Keratinocyte (primary cell): ENCODE measurements at regions not wholly inside any gene's neighbourhood (a gene's known extent, or its start where the extent isn't known, plus 50 kb on each side); places are given as distances from the start of the nearest gene placed in this dataset.

Source experiments
- DNase-seq: peaks from one replicate; pipeline ENCODE4 v3.0.0-alpha.2; 2011; ENCODE audit warnings: low read depth, missing footprints, low spot score
- FAIRE-seq: peaks from 2 replicates; lab custom pipeline; 2011; peaks lifted over from hg19 to GRCh38; lab: Jason Lieb, UNC
- H2AFZ ChIP-seq: 2 replicates; pipeline ENCODE4 v1.6.0; 2012; ENCODE audit warnings: low read length, control low read depth, inconsistent platforms; ENCODE audit not compliant: control insufficient read depth
- H3K27ac ChIP-seq: 2 replicates; pipeline ENCODE4 v1.5.1; 2011; ENCODE audit warnings: low read length; ENCODE audit not compliant: control insufficient read depth, insufficient read depth
- H3K27me3 ChIP-seq: 3 replicates; pipeline ENCODE4 v1.6.0; 2011; ENCODE audit warnings: low read length; ENCODE audit not compliant: control insufficient read depth, insufficient read depth; ENCODE audit errors: extremely low read depth
- H3K36me3 ChIP-seq, 2 experiments: 2 replicates in 1 of 2; 3 replicates in 1 of 2; pipeline ENCODE4 v1.5.1; 2011; ENCODE audit warnings: low read length in 2 of 2, mild to moderate bottlenecking in 1 of 2; ENCODE audit not compliant: control insufficient read depth in 2 of 2, insufficient read depth in 2 of 2; ENCODE audit errors: extremely low read depth in 1 of 2
- H3K4me1 ChIP-seq: 3 replicates; pipeline ENCODE4 v1.5.1; 2011; ENCODE audit warnings: low read length; ENCODE audit not compliant: control insufficient read depth, insufficient read depth; ENCODE audit errors: extremely low read depth
- H3K4me2 ChIP-seq: 3 replicates; pipeline ENCODE4 v1.6.0; 2011; ENCODE audit warnings: low read depth, low read length; ENCODE audit not compliant: control insufficient read depth, insufficient read depth; ENCODE audit errors: extremely low read depth
- H3K4me3 ChIP-seq, 3 experiments: fragments of 200-600 bp in 1 of 3; sonication (generic) in 1 of 3; 2 replicates in 2 of 3; 3 replicates in 1 of 3; pipeline ENCODE4 v1.5.1; 2011 to 2016; ENCODE audit warnings: low read length in 3 of 3, mild to moderate bottlenecking in 3 of 3, control low read depth in 2 of 3, inconsistent platforms in 1 of 3, low read depth in 1 of 3, mixed read lengths in 1 of 3, mixed run types in 1 of 3, moderate library complexity in 1 of 3; ENCODE audit not compliant: control insufficient read depth in 2 of 3, insufficient read depth in 2 of 3; ENCODE audit errors: extremely low read depth in 1 of 3
- H3K79me2 ChIP-seq: 2 replicates; pipeline ENCODE4 v1.6.0; 2012; ENCODE audit warnings: low read length; ENCODE audit not compliant: control insufficient read depth, insufficient read depth
- H3K9ac ChIP-seq: 3 replicates; pipeline ENCODE4 v1.6.0; 2011; ENCODE audit warnings: low read length; ENCODE audit not compliant: control insufficient read depth, insufficient read depth; ENCODE audit errors: extremely low read depth
- H3K9me1 ChIP-seq: 3 replicates; pipeline ENCODE4 v1.6.0; 2011; ENCODE audit warnings: low read length; ENCODE audit not compliant: control insufficient read depth, insufficient read depth; ENCODE audit errors: extremely low read depth
- H3K9me3 ChIP-seq: 2 replicates; pipeline ENCODE4 v1.5.1; 2012; ENCODE audit warnings: low read depth, low read length; ENCODE audit not compliant: control insufficient read depth
- H4K20me1 ChIP-seq: 3 replicates; pipeline ENCODE4 v1.6.0; 2011; ENCODE audit warnings: low read length; ENCODE audit not compliant: control insufficient read depth, insufficient read depth; ENCODE audit errors: extremely low read depth
- CTCF ChIP-seq, 3 experiments: IDR thresholded peaks in 1 of 3; conservative IDR thresholded peaks in 1 of 3; optimal IDR thresholded peaks in 1 of 3; 2 replicates in 2 of 3; 3 replicates in 1 of 3; pipeline versions ENCODE3 to v1.5.1; 2011; ENCODE audit warnings: low read length in 3 of 3, mild to moderate bottlenecking in 3 of 3, moderate library complexity in 2 of 3, control low read depth in 1 of 3, inconsistent platforms in 1 of 3; ENCODE audit not compliant: insufficient read depth in 2 of 3; ENCODE audit errors: extremely low read depth in 1 of 3
- EZH2 ChIP-seq: IDR thresholded peaks from one replicate; pipeline ENCODE4 v1.6.1; 2012; ENCODE audit warnings: inconsistent platforms, mild to moderate bottlenecking, low read length, moderate library complexity
- dilution Hi-C: fragments of 300-500 bp; cut with MboI; formaldehyde crosslinking; loops from one replicate; pipeline ENCODE4 v1.7.0; 2020; ENCODE audit warnings: low sequenced_read_pairs; ENCODE audit not compliant: extremely low pct_ligation_motif_present

GRCh38 chr2:31660165-31660564 is 79.4 kb upstream of the SRD5A2 start:
- dilution Hi-C loops, result no loop called here
- peak; percentile 73 for FAIRE-seq

GRCh38 chr2:31654241-31654640 is 73.5 kb upstream of the SRD5A2 start:
- no peak overlapping the region for H3K27ac ChIP-seq
- FAIRE-seq, result no peak
- no peak for DNase-seq
- H3K9me1 ChIP-seq, result no peaks in the 10 kb centered on the region
- H4K20me1 ChIP-seq, result no peaks in the 10 kb centered on the region
- peaks cover 4% of the 10 kb centered on the region for H3K27me3 ChIP-seq
- dilution Hi-C loops, result no loop called here
- H3K4me3 ChIP-seq, result no peak overlapping the region
- H3K4me2 ChIP-seq, result no peak overlapping the region
- no peaks in the 10 kb centered on the region for H3K79me2 ChIP-seq
- H3K4me1 ChIP-seq, result no peaks in the 10 kb centered on the region
- H3K36me3 ChIP-seq, result no peaks in the 10 kb centered on the region
- H2AFZ ChIP-seq, result no peak overlapping the region
- no peak for TF ChIP-seq CTCF (optimal IDR thresholded peaks at IDR 0.05 in 1 of 3, IDR thresholded peaks at IDR 0.05 in 1 of 3, conservative IDR thresholded peaks at IDR 0.05 in 1 of 3; ENCODE audit: extremely low read depth in 1 of 3, insufficient read depth in 2 of 3, low read length in 3 of 3)
- no peak for TF ChIP-seq EZH2
- H3K9ac ChIP-seq, result no peak overlapping the region
- H3K9me3 ChIP-seq, result no peaks in the 10 kb centered on the region

More at GRCh38 chr2:31660165-31660564, 79.4 kb upstream of the SRD5A2 start:
- peak; percentile 54 for DNase-seq
- no peaks in the 10 kb centered on the region for H4K20me1 ChIP-seq
- H2AFZ ChIP-seq, result no peak overlapping the region
- peak overlapping the region; percentile 10 for H3K4me2 ChIP-seq
- no peak overlapping the region for H3K9ac ChIP-seq
- H3K4me1 ChIP-seq, result peaks cover 15% of the 10 kb centered on the region
- H3K36me3 ChIP-seq, result no peaks in the 10 kb centered on the region
- H3K9me3 ChIP-seq, result no peaks in the 10 kb centered on the region
- H3K27ac ChIP-seq, result peak overlapping the region; percentile 62
- TF ChIP-seq CTCF (optimal IDR thresholded peaks at IDR 0.05 in 1 of 3, IDR thresholded peaks at IDR 0.05 in 1 of 3, conservative IDR thresholded peaks at IDR 0.05 in 1 of 3; ENCODE audit: extremely low read depth in 1 of 3, insufficient read depth in 2 of 3, low read length in 3 of 3), result no peak
- TF ChIP-seq EZH2, result no peak
- no peak overlapping the region for H3K4me3 ChIP-seq
- H3K27me3 ChIP-seq, result no peaks in the 10 kb centered on the region
- H3K9me1 ChIP-seq, result no peaks in the 10 kb centered on the region
- no peaks in the 10 kb centered on the region for H3K79me2 ChIP-seq
